ENCODE measurements at regions not wholly inside any gene's neighbourhood (a gene's known extent, or its start where the extent isn't known, plus 50 kb on each side); places are given as distances from the start of the nearest gene placed in this dataset.

GRCh38 chr18:22558945-22559385 is 141.2 kb upstream of the CTAGE1 start:
- H3K9ac ChIP-seq, result no peak overlapping the region
- no peak overlapping the region for H3K27ac Mint-ChIP-seq
- TF ChIP-seq EZH2phosphoT487 (IDR thresholded peaks at IDR 0.05) (no peak), CTCF (IDR thresholded peaks at IDR 0.05) (no peak), EZH2 (IDR thresholded peaks at IDR 0.05) (no peak)
- H3K27me3 ChIP-seq, result peaks cover 76% of the 10 kb centered on the region
- H4K20me1 ChIP-seq (ENCODE audit: low read depth), result peaks cover 9% of the 10 kb centered on the region
- no peaks in the 10 kb centered on the region for H3K9me3 ChIP-seq (ENCODE audit: low read depth)
- peaks cover 8% of the 10 kb centered on the region for H3K4me1 Mint-ChIP-seq
- H3K9me3 Mint-ChIP-seq, result no peaks in the 10 kb centered on the region
- peak; percentile 49 for DNase-seq (ENCODE audit: low spot score)
- H3K4me1 ChIP-seq, result peaks cover 13% of the 10 kb centered on the region
- peaks cover 32% of the 10 kb centered on the region for H3K27me3 Mint-ChIP-seq (ENCODE audit: insufficient read depth, low read depth)
- peaks cover 9% of the 10 kb centered on the region for H3F3A ChIP-seq (ENCODE audit: low read depth)
- no peaks in the 10 kb centered on the region for H3K36me3 ChIP-seq
- peak overlapping the region; percentile 90 for H3K4me3 Mint-ChIP-seq
- H3K4me2 ChIP-seq, result peak overlapping the region; percentile 97
- H3K27ac ChIP-seq, result no peak overlapping the region
- H3K36me3 Mint-ChIP-seq, result no peaks in the 10 kb centered on the region
- H3K4me3 ChIP-seq, result peak overlapping the region; percentile 69
- peak overlapping the region; percentile 21 for H2AFZ ChIP-seq (replicated peaks)
- H3K79me2 ChIP-seq (ENCODE audit: low read depth), result no peaks in the 10 kb centered on the region

GRCh38 chr18:22559414-22560274 is 141.9 kb upstream of the CTAGE1 start:
- H3K9me3 Mint-ChIP-seq, result no peaks in the 10 kb centered on the region
- Histone ChIP-seq H3K4me2 (peak overlapping the region; percentile 97), H3K4me1 (peaks cover 13% of the 10 kb centered on the region), H3K27ac (no peak overlapping the region), H3K79me2 (ENCODE audit: low read depth) (no peaks in the 10 kb centered on the region), H2AFZ (replicated peaks) (peak overlapping the region; percentile 75), H3F3A (ENCODE audit: low read depth) (peaks cover 9% of the 10 kb centered on the region), H3K27me3 (peaks cover 82% of the 10 kb centered on the region), H3K36me3 (no peaks in the 10 kb centered on the region), H3K4me3 (peak overlapping the region; percentile 69), H4K20me1 (ENCODE audit: low read depth) (peaks cover 9% of the 10 kb centered on the region), H3K9me3 (ENCODE audit: low read depth) (no peaks in the 10 kb centered on the region), H3K9ac (no peak overlapping the region)
- TF ChIP-seq EZH2 (IDR thresholded peaks at IDR 0.05), result peak; percentile 72
- peak; percentile 72 for TF ChIP-seq EZH2phosphoT487 (IDR thresholded peaks at IDR 0.05)
- no peak for TF ChIP-seq CTCF (IDR thresholded peaks at IDR 0.05)
- peak; percentile 79 for DNase-seq (ENCODE audit: low spot score)
- peaks cover 32% of the 10 kb centered on the region for H3K27me3 Mint-ChIP-seq (ENCODE audit: insufficient read depth, low read depth)
- no peak overlapping the region for H3K27ac Mint-ChIP-seq
- H3K4me3 Mint-ChIP-seq, result peak overlapping the region; percentile 90
- H3K4me1 Mint-ChIP-seq, result peaks cover 8% of the 10 kb centered on the region
- H3K36me3 Mint-ChIP-seq, result no peaks in the 10 kb centered on the region

GRCh38 chr18:22560275-22560610 is 142.5 kb upstream of the CTAGE1 start:
- H2AFZ ChIP-seq (replicated peaks), result no peak overlapping the region
- DNase-seq (ENCODE audit: low spot score), result no peak
- peaks cover 32% of the 10 kb centered on the region for H3K27me3 Mint-ChIP-seq (ENCODE audit: insufficient read depth, low read depth)
- TF ChIP-seq EZH2phosphoT487 (IDR thresholded peaks at IDR 0.05) (peak; percentile 48), EZH2 (IDR thresholded peaks at IDR 0.05) (no peak)
- H3K36me3 ChIP-seq, result no peaks in the 10 kb centered on the region
- H3K4me2 ChIP-seq, result peak overlapping the region; percentile 97
- H3K4me1 Mint-ChIP-seq, result peaks cover 8% of the 10 kb centered on the region
- H3K36me3 Mint-ChIP-seq, result no peaks in the 10 kb centered on the region
- H3K9me3 ChIP-seq (ENCODE audit: low read depth), result no peaks in the 10 kb centered on the region
- H3K79me2 ChIP-seq (ENCODE audit: low read depth), result no peaks in the 10 kb centered on the region
- H3K27ac ChIP-seq, result no peak overlapping the region
- H3K4me1 ChIP-seq, result peaks cover 13% of the 10 kb centered on the region
- H3K4me3 Mint-ChIP-seq, result peak overlapping the region; percentile 90
- H3K9ac ChIP-seq, result no peak overlapping the region
- peaks cover 9% of the 10 kb centered on the region for H4K20me1 ChIP-seq (ENCODE audit: low read depth)
- peaks cover 9% of the 10 kb centered on the region for H3F3A ChIP-seq (ENCODE audit: low read depth)
- H3K27ac Mint-ChIP-seq, result no peak overlapping the region
- H3K4me3 ChIP-seq, result peak overlapping the region; percentile 69
- H3K9me3 Mint-ChIP-seq, result no peaks in the 10 kb centered on the region
- H3K27me3 ChIP-seq, result peaks cover 87% of the 10 kb centered on the region

GRCh38 chr18:22560797-22561196 is 143.1 kb upstream of the CTAGE1 start:
- H3K27me3 Mint-ChIP-seq (ENCODE audit: insufficient read depth, low read depth), result peaks cover 32% of the 10 kb centered on the region
- peaks cover 8% of the 10 kb centered on the region for H3K4me1 Mint-ChIP-seq

More at GRCh38 chr18:22560797-22561196, 143.1 kb upstream of the CTAGE1 start:
- no peak overlapping the region for H3K4me2 ChIP-seq
- no peaks in the 10 kb centered on the region for H3K79me2 ChIP-seq (ENCODE audit: low read depth)
- peak overlapping the region; percentile 36 for H3K4me3 Mint-ChIP-seq
- peaks cover 13% of the 10 kb centered on the region for H3K4me1 ChIP-seq
- no peak for DNase-seq (ENCODE audit: low spot score)
- no peak overlapping the region for H3K27ac Mint-ChIP-seq
- no peaks in the 10 kb centered on the region for H3K9me3 Mint-ChIP-seq
- TF ChIP-seq EZH2 (IDR thresholded peaks at IDR 0.05) (no peak), EZH2phosphoT487 (IDR thresholded peaks at IDR 0.05) (no peak), CTCF (IDR thresholded peaks at IDR 0.05) (no peak)
- no peak overlapping the region for H2AFZ ChIP-seq (replicated peaks)
- H3K9ac ChIP-seq, result no peak overlapping the region
- no peak overlapping the region for H3K27ac ChIP-seq
- peaks cover 9% of the 10 kb centered on the region for H3F3A ChIP-seq (ENCODE audit: low read depth)
- no peak overlapping the region for H3K4me3 ChIP-seq
- H3K36me3 Mint-ChIP-seq, result no peaks in the 10 kb centered on the region
- H3K9me3 ChIP-seq (ENCODE audit: low read depth), result no peaks in the 10 kb centered on the region
- H3K27me3 ChIP-seq, result peaks cover 92% of the 10 kb centered on the region
- peaks cover 9% of the 10 kb centered on the region for H4K20me1 ChIP-seq (ENCODE audit: low read depth)
- H3K36me3 ChIP-seq, result no peaks in the 10 kb centered on the region
